K562 (cell line): ENCODE measurements at regions not wholly inside any gene's neighbourhood (a gene's known extent, or its start where the extent isn't known, plus 50 kb on each side); places are given as distances from the start of the nearest gene placed in this dataset.
A peak's percentile ranks its signal among the peaks of the same experiment; 100 is the strongest.

ENCODE experiments used
- ATAC-seq: fragments of 200-7000 bp; cut with Tn5 transposase; 3 replicates; pipeline ENCODE4 v1.9.1; 2020; ENCODE audit warnings: moderate library complexity
- BruUV-seq: library from RNA; stranded (reverse); fragments of 400-500 nt; replicated peaks from 2 replicates; lab custom pipeline; 2021; lab: Mats Ljungman, UMichigan
- CTCF ChIA-PET: fragments of 300-600 bp; formaldehyde crosslinking; extraction: SDS; loops from one replicate; lab custom pipeline; 2021; ENCODE audit warnings: low intra/inter-chr PET ratio; lab: Yijun Ruan, JAX
- POLR2A ChIA-PET: fragments of 300-600, 350-650 bp; sonication (Branson Sonifier 250); formaldehyde crosslinking; extraction: SDS; loops from one replicate; lab custom pipeline; 2021; ENCODE audit warnings: antibody characterized with exemption, inconsistent platforms; lab: Yijun Ruan, JAX
- DNase-seq, 4 experiments: peaks; one replicate each; pipeline versions ENCODE4 v3.0.0 to v3.0.0-alpha.2; 2011 to 2018; ENCODE audit warnings: low spot score in 3 of 4, mixed read lengths in 3 of 4; ENCODE audit errors: extremely low read depth in 1 of 4
- FAIRE-seq: peaks from 2 replicates; lab custom pipeline; 2011; peaks lifted over from hg19 to GRCh38; lab: Jason Lieb, UNC
- H2AFZ ChIP-seq: 2 replicates; pipeline ENCODE4 v1.6.0; 2011; ENCODE audit warnings: low read depth, low read length, control low read depth, inconsistent platforms
- H3K27ac ChIP-seq: fragments of 200-600 bp; 3 replicates; pipeline ENCODE4 v1.8.0; 2011; ENCODE audit warnings: low read depth, mild to moderate bottlenecking, control low read depth, inconsistent platforms, low read length, moderate library complexity, mixed read lengths; ENCODE audit errors: extremely low read depth
- H3K27me3 ChIP-seq, 2 experiments: fragments of 300-600 bp in 1 of 2; 2 replicates in 1 of 2; 3 replicates in 1 of 2; pipeline versions ENCODE4 v1.6.0 to v1.8.0; 2011; ENCODE audit warnings: inconsistent platforms in 2 of 2, low read length in 2 of 2, mild to moderate bottlenecking in 1 of 2, mixed read lengths in 1 of 2, moderate library complexity in 1 of 2; ENCODE audit not compliant: control insufficient read depth in 2 of 2, insufficient read depth in 2 of 2
- H3K36me3 ChIP-seq: fragments of 300-600 bp; 3 replicates; pipeline ENCODE4 v1.8.0; 2011; ENCODE audit warnings: mild to moderate bottlenecking, low read length, inconsistent platforms; ENCODE audit not compliant: control insufficient read depth, insufficient read depth
- H3K4me1 ChIP-seq, 2 experiments: fragments of 200-600 bp in 1 of 2; replicated peaks in 1 of 2; 2 replicates in 1 of 2; 3 replicates in 1 of 2; pipeline versions ENCODE4 v1.5.1 to v1.8.0; 2011; ENCODE audit warnings: inconsistent platforms in 2 of 2, low read length in 2 of 2, mild to moderate bottlenecking in 1 of 2, mixed read lengths in 1 of 2, moderate library complexity in 1 of 2; ENCODE audit not compliant: control insufficient read depth in 2 of 2, insufficient read depth in 2 of 2
- H3K4me2 ChIP-seq: 2 replicates; pipeline ENCODE4 v1.6.1; 2011; ENCODE audit warnings: low read length, control low read depth, inconsistent platforms, mixed read lengths; ENCODE audit not compliant: insufficient read depth
- H3K4me3 ChIP-seq: fragments of 200-600 bp; sonication (generic), shearing (Covaris generic); 2 replicates; pipeline ENCODE4 v1.5.1; 2016; ENCODE audit warnings: control low read depth, inconsistent platforms
- H3K79me2 ChIP-seq: fragments of 200-600 bp; 3 replicates; pipeline ENCODE4 v1.8.0; 2011; ENCODE audit warnings: low read length, inconsistent platforms; ENCODE audit not compliant: control insufficient read depth, insufficient read depth
- H3K9ac ChIP-seq, 2 experiments: 2 replicates each; pipeline versions ENCODE4 v1.6.0 to v1.6.1; 2011; ENCODE audit warnings: low read depth in 2 of 2, low read length in 2 of 2, control low read depth in 1 of 2, inconsistent platforms in 1 of 2, mild to moderate bottlenecking in 1 of 2, mixed read lengths in 1 of 2; ENCODE audit not compliant: insufficient read depth in 1 of 2
- H3K9me1 ChIP-seq: one replicate; pipeline ENCODE4 v1.6.0; 2011; ENCODE audit warnings: inconsistent platforms, mild to moderate bottlenecking, low read length, moderate library complexity; ENCODE audit not compliant: control insufficient read depth, insufficient read depth
- H3K9me3 ChIP-seq: replicated peaks from 2 replicates; pipeline ENCODE4 v1.5.1; 2011; ENCODE audit warnings: low read depth, low read length, inconsistent platforms; ENCODE audit not compliant: control insufficient read depth, insufficient read depth
- H4K20me1 ChIP-seq: replicated peaks from 2 replicates; pipeline ENCODE4 v1.6.1; 2011; ENCODE audit warnings: low read length, inconsistent platforms, mixed read lengths; ENCODE audit not compliant: control insufficient read depth, insufficient read depth
- CBX3 ChIP-seq, 2 experiments: IDR thresholded peaks; 1 replicate in 1 of 2; 2 replicates in 1 of 2; pipeline ENCODE4 v1.6.1; 2012; ENCODE audit warnings: inconsistent platforms in 2 of 2, low read length in 2 of 2, borderline replicate concordance in 1 of 2, control low read depth in 1 of 2
- CBX5 ChIP-seq: IDR thresholded peaks from 2 replicates; pipeline ENCODE4 v1.6.1; 2014; ENCODE audit warnings: low read depth, borderline replicate concordance
- NR2C1 ChIP-seq, 2 experiments: fragments of 450-650 bp; IDR thresholded peaks; 2 replicates each; pipeline ENCODE4 v1.6.1; 2017; ENCODE audit warnings: mild to moderate bottlenecking in 2 of 2, antibody characterized with exemption in 1 of 2, inconsistent platforms in 1 of 2, missing compliant biosample characterization in 1 of 2, missing genetic modification characterization in 1 of 2
- PYGO2 ChIP-seq: fragments of 450-650 bp; IDR thresholded peaks from 2 replicates; pipeline ENCODE4 v1.6.1; 2016; ENCODE audit warnings: mild to moderate bottlenecking, missing genetic modification characterization, moderate library complexity, missing compliant biosample characterization
- SMARCB1 ChIP-seq: IDR thresholded peaks from 2 replicates; pipeline ENCODE4 v1.6.1; 2011; ENCODE audit warnings: improper control_type of control experiment, low read depth; ENCODE audit not compliant: insufficient read length
- TRIM24 ChIP-seq, 2 experiments: fragments of 450-650 bp; IDR thresholded peaks; 2 replicates each; pipeline ENCODE4 v1.6.1; 2016
- TRIM28 ChIP-seq: fragments of 450-650 bp; IDR thresholded peaks from 2 replicates; pipeline ENCODE4 v1.6.1; 2017
- ZNF445 ChIP-seq: fragments of 250-450 bp; sonication (Bioruptor Pico); IDR thresholded peaks from 2 replicates; pipeline ENCODE4 v1.4.0; 2020; ENCODE audit warnings: low read depth, mild to moderate bottlenecking, moderate library complexity
- WGBS: fragments of 100-300 bp; shearing (Covaris generic); methylation state at CpG from one replicate; pipeline ENCODE4 v1.1.6; 2016; ENCODE audit warnings: low coverage, mixed read lengths; ENCODE audit not compliant: insufficient coverage; ENCODE audit errors: missing lambda C conversion rate; 5-methylcytosine and 5-hydroxymethylcytosine counted together
- in situ Hi-C: fragments of 300-500 bp; cut with MboI; formaldehyde crosslinking; loops from 4 replicates; pipeline ENCODE4 v1.15.0; 2018; ENCODE audit warnings: inconsistent platforms, mixed read lengths
- intact Hi-C: fragments of 100-400 bp; cut with micrococcal nuclease; formaldehyde crosslinking; loops from 2 replicates; pipeline ENCODE4 v1.14.2; 2022

DNA sequence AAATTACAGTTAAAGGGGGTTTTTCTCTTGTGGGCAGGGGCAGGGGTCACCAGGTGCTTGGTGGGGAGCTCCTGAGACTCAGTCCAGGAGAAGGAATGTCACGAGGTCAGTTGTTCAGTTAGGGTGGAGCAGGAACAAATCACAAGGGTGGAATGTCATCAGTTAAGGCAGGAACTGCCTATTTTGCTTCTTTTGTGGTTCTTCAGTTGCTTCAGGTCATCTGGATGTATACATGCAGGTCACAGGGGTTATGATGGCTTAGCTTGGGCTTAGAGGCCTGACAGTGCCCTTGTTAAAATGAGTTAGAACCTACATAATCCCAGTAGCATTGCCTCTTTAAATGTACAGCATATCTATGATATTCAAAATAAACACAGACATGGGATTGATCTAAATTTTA, 120.2 kb upstream of the CHD2 start:
- FAIRE-seq = no peak
- in situ Hi-C loops (no loop called here), intact Hi-C loops (no loop called here)
- Histone ChIP-seq H4K20me1 (no peaks in the 10 kb centered on the region), H3K27ac (no peak overlapping the region), H3K27me3 (no peaks in the 10 kb centered on the region), H3K79me2 (no peaks in the 10 kb centered on the region), H3K36me3 (no peaks in the 10 kb centered on the region), H3K4me1 (no peaks in the 10 kb centered on the region), H2AFZ (no peak overlapping the region), H3K9ac (no peak overlapping the region), H3K9me3 (peaks cover 5% of the 10 kb centered on the region; the same call in 1 of the 2 replicates), H3K9me1 (no peaks in the 10 kb centered on the region), H3K4me3 (no peak overlapping the region), H3K4me2 (no peak overlapping the region)
- ChIA-PET POLR2A (no interaction called here), CTCF (no interaction called here)
- BruUV-seq = no TSS peak
- DNase-seq = no peak
- TF ChIP-seq CBX5 (peak; percentile 95), SMARCB1 (no peak), TRIM28 (peak; percentile 82), TRIM24 (IDR thresholded peaks at IDR 0.05) (peak in 1 of 2 experiments; percentile 29; a peak in 1 of 4 replicates), NR2C1 (IDR thresholded peaks at IDR 0.05) (no peak), NR2C1 (tag; IDR thresholded peaks at IDR 0.05) (0 out of 2 replicates have a peak, but pooled peaks have one; percentile 21), PYGO2 (tag) (no peak), CBX3 (IDR thresholded peaks at IDR 0.05; ENCODE audit: borderline replicate concordance in 1 of 2, low read length in 2 of 2) (peak in 1 of 2 experiments; percentile 71; a peak in 1 of 3 replicates), ZNF445 (CRISPR knock-in tag) (peak; percentile 57; the same call in 1 of the 2 replicates)
- WGBS = 11% methylated on average over 1 of the region's 1 CpG
- no peak for ATAC-seq
